ENCODE measurements at regions not wholly inside any gene's neighbourhood (a gene's known extent, or its start where the extent isn't known, plus 50 kb on each side); places are given as distances from the start of the nearest gene placed in this dataset.

GRCh38 chr6:115078555-115078954 lies 735.7 kb upstream of the HS3ST5 start:
- TF ChIP-seq SUZ12 (IDR thresholded peaks at IDR 0.05; ENCODE audit: extremely low read depth, insufficient read depth, insufficient read length), result no peak
- no peak for TF ChIP-seq ZNF274 (IDR thresholded peaks at IDR 0.05; ENCODE audit: low read depth, low read length)
- TF ChIP-seq YY1 (IDR thresholded peaks at IDR 0.05; ENCODE audit: insufficient read depth, insufficient read length), result no peak
